ENCODE measurements at regions not wholly inside any gene's neighbourhood (a gene's known extent, or its start where the extent isn't known, plus 50 kb on each side); places are given as distances from the start of the nearest gene placed in this dataset.

DNA sequence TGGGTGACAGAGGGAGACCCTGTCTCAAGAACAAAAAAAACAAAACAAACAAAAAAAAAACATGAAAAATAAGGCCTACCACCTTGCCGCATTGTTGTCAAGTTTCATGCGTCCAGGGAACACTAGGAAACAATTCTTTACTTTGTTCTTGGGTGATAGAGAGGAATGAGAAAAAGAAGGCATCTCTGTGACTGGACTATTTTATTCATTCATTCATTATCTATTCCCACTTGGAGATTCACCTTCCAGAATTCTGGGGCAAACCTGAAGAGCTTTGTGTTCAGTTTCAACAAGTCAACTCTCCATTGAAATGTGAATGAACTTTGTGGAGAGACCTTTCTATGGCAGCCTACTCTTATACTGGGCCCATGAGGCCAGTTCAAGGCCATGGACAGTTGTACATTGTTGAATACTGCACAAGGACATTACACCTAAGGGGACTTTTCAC lies 88.5 kb upstream of the NDUFV2 start:
- H3K27me3 ChIP-seq (replicated peaks in 1 of 4; ENCODE audit: control insufficient read depth in 3 of 4, extremely low read depth in 1 of 4, insufficient read depth in 3 of 4, low read length in 3 of 4), result no peaks in the 10 kb centered on the region; a peak in 2 of 7 replicates
- TF ChIP-seq SRF (IDR thresholded peaks at IDR 0.05; ENCODE audit: low read depth, low read length) (no peak), SP1 (IDR thresholded peaks at IDR 0.05; ENCODE audit: low read depth, low read length) (no peak), ASH2L (IDR thresholded peaks at IDR 0.05; ENCODE audit: low read length) (no peak), SUZ12 (IDR thresholded peaks at IDR 0.05; ENCODE audit: low read length) (no peak), SAP30 (IDR thresholded peaks at IDR 0.05; ENCODE audit: insufficient read depth, insufficient replicate concordance, low read length) (no peak), BCL11A (IDR thresholded peaks at IDR 0.05; ENCODE audit: low read depth in 2 of 2, low read length in 2 of 2) (no peak), TAF1 (IDR thresholded peaks at IDR 0.05; ENCODE audit: low read depth, low read length) (no peak), JUND (IDR thresholded peaks at IDR 0.05; ENCODE audit: low read length) (no peak), MAFK (IDR thresholded peaks at IDR 0.05; ENCODE audit: low read depth, low read length) (no peak), YY1 (IDR thresholded peaks at IDR 0.05; ENCODE audit: low read depth, low read length) (no peak), E2F6 (IDR thresholded peaks at IDR 0.05) (no peak), CREB1 (IDR thresholded peaks at IDR 0.05) (no peak), MAX (IDR thresholded peaks at IDR 0.05) (no peak)

More for the DNA sequence above, 88.5 kb upstream of the NDUFV2 start:
- H3K4me1 ChIP-seq (replicated peaks in 1 of 4; ENCODE audit: control insufficient read depth in 3 of 4, insufficient read depth in 4 of 4, low read length in 3 of 4), result peaks cover 3 to 14% (median 9%) of the 10 kb centered on the region in 4 experiments
- H4K20me1 ChIP-seq (replicated peaks in 1 of 2; ENCODE audit: control insufficient read depth in 1 of 2, insufficient read depth in 2 of 2, low read length in 2 of 2), result no peaks in the 10 kb centered on the region
- no peak overlapping the region for H3K9ac ChIP-seq (replicated peaks in 1 of 4; ENCODE audit: extremely low read depth in 1 of 4, low read depth in 3 of 4, low read length in 3 of 4)
- no peak overlapping the region for H2BK5ac ChIP-seq (ENCODE audit: low read depth, low read length)
- H3K23ac ChIP-seq (ENCODE audit: insufficient read length), result no peak overlapping the region
- ChIA-PET POLR2A (ENCODE audit: partially characterized antibody) (no interaction called here), CTCF (ENCODE audit: partially characterized antibody) (interaction anchor here (0.5 to 0.6 kb wide), 2 partner anchors 21 to 147 kb away, joined by 3 to 6 read pairs; no protein-coding TSS in a partner anchor)
- no peak overlapping the region for H2BK12ac ChIP-seq (ENCODE audit: low read depth, low read length)
- H3K79me1 ChIP-seq (ENCODE audit: low read depth, low read length), result no peaks in the 10 kb centered on the region
- no peak overlapping the region for H4K8ac ChIP-seq (ENCODE audit: extremely low read depth, insufficient read depth, low read length)
- H4K91ac ChIP-seq (replicated peaks; ENCODE audit: insufficient read length, low read length), result no peak overlapping the region
- 85% methylated on average over 2 of the region's 2 CpGs; no CpG with 5 or more reads in 1 of the 2 experiments for WGBS, 2 experiments (ENCODE audit: extremely low coverage in 1 of 2, insufficient coverage in 1 of 2, insufficient read length in 1 of 2, insufficient replicate concordance in 2 of 2, low coverage in 1 of 2, low lambda C conversion rate in 2 of 2, missing lambda C conversion rate in 1 of 2)
- DNase-seq (ENCODE audit: low read depth in 1 of 2, low spot score in 2 of 2) (no peak), FAIRE-seq (no peak)
- H2BK20ac ChIP-seq (ENCODE audit: low read length), result no peak overlapping the region
- H3K27ac ChIP-seq (ENCODE audit: low read depth, low read length), result no peak overlapping the region
- H3K4me3 ChIP-seq (ENCODE audit: extremely low read depth in 1 of 4, insufficient read depth in 2 of 4, low read depth in 3 of 4, low read length in 4 of 4), result no peak overlapping the region
- H3K14ac ChIP-seq (ENCODE audit: insufficient read length), result no peak overlapping the region
- H3K4me2 ChIP-seq (ENCODE audit: insufficient read depth in 1 of 2, low read depth in 2 of 2, low read length in 2 of 2), result no peak overlapping the region
- no peak overlapping the region for H2AK5ac ChIP-seq (ENCODE audit: low read depth, low read length)
- H4K5ac ChIP-seq (ENCODE audit: insufficient read length, low read depth, low read length), result no peak overlapping the region
- no peaks in the 10 kb centered on the region for H3K36me3 ChIP-seq (ENCODE audit: control insufficient read depth in 2 of 4, insufficient read depth in 4 of 4, low read length in 3 of 4)
- no peak overlapping the region for H3K18ac ChIP-seq (ENCODE audit: extremely low read depth, low read length)
- no peak overlapping the region for H2BK15ac ChIP-seq (ENCODE audit: low read length)
- H3K9me3 ChIP-seq (ENCODE audit: insufficient read depth in 2 of 2, low read depth in 1 of 2, low read length in 1 of 2), result no peaks in the 10 kb centered on the region
- no peak overlapping the region for H2AFZ ChIP-seq (ENCODE audit: low read length)
- H3K79me2 ChIP-seq (ENCODE audit: control insufficient read depth in 1 of 2, insufficient read depth in 2 of 2, low read length in 2 of 2), result no peaks in the 10 kb centered on the region
- H3K56ac ChIP-seq (replicated peaks; ENCODE audit: insufficient read length, low read depth, low read length), result no peak overlapping the region
- no peak overlapping the region for H2BK120ac ChIP-seq (replicated peaks; ENCODE audit: low read depth, low read length)
- H3K23me2 ChIP-seq (ENCODE audit: low read depth, low read length), result no peaks in the 10 kb centered on the region
- no peak overlapping the region for H3K4ac ChIP-seq (replicated peaks; ENCODE audit: insufficient read length, low read depth, low read length)

All from H1 (cell line).